Prostate gland (tissue), 1 donor: ENCODE measurements at regions not wholly inside any gene's neighbourhood (a gene's known extent, or its start where the extent isn't known, plus 50 kb on each side); places are given as distances from the start of the nearest gene placed in this dataset.

Experiments
- POLR2A ChIP-seq: fragments of 450-650 bp; IDR thresholded peaks from one replicate; pipeline ENCODE4 v1.6.1; 2016; ENCODE audit warnings: antibody characterized with exemption, mild to moderate bottlenecking
- POLR2AphosphoS5 ChIP-seq: sonication (generic); formaldehyde crosslinking; IDR thresholded peaks from one replicate; pipeline ENCODE4 v1.6.1; 2017; ENCODE audit warnings: antibody characterized with exemption

GRCh38 chr17:14926526-14927122 lies 338.5 kb downstream of the PMP22 start:
- TF ChIP-seq POLR2A: no peak
- TF ChIP-seq POLR2AphosphoS5: peak; percentile 38
